Skeletal muscle satellite cell (primary cell): ENCODE measurements at regions not wholly inside any gene's neighbourhood (a gene's known extent, or its start where the extent isn't known, plus 50 kb on each side); places are given as distances from the start of the nearest gene placed in this dataset.

Experiments used
- H3K27me3 ChIP-seq: 2 replicates; pipeline ENCODE4 v1.7.0; 2013; ENCODE audit warnings: low read length; ENCODE audit not compliant: control insufficient read depth, insufficient read depth
- H3K36me3 ChIP-seq: 2 replicates; pipeline ENCODE4 v1.7.0; 2013; ENCODE audit warnings: mild to moderate bottlenecking, control low read depth, low read length; ENCODE audit not compliant: insufficient read depth
- H3K4me1 ChIP-seq: 2 replicates; pipeline ENCODE4 v1.7.0; 2013; ENCODE audit warnings: low read length; ENCODE audit not compliant: control insufficient read depth, insufficient read depth
- H3K4me2 ChIP-seq: 2 replicates; pipeline ENCODE4 v1.7.0; 2013; ENCODE audit warnings: mild to moderate bottlenecking, low read length
- H3K4me3 ChIP-seq: 2 replicates; pipeline ENCODE4 v1.7.0; 2013; ENCODE audit warnings: low read length
- H3K9ac ChIP-seq: 2 replicates; pipeline ENCODE4 v1.7.0; 2013; ENCODE audit warnings: mild to moderate bottlenecking, low read depth, low read length, moderate library complexity
- H3K9me3 ChIP-seq: replicated peaks from 2 replicates; pipeline ENCODE4 v1.7.0; 2013; ENCODE audit warnings: mild to moderate bottlenecking, control low read depth, low read length

- H3K36me3 ChIP-seq, result no peaks in the 10 kb centered on the region
- no peak overlapping the region for H3K4me3 ChIP-seq
- no peaks in the 10 kb centered on the region for H3K9me3 ChIP-seq
- H3K9ac ChIP-seq, result no peak overlapping the region
- H3K4me2 ChIP-seq, result no peak overlapping the region
- no peaks in the 10 kb centered on the region for H3K27me3 ChIP-seq
- H3K4me1 ChIP-seq, result no peaks in the 10 kb centered on the region
Observed at GRCh38 chr5:63727583-63727982, 234.7 kb downstream of the HTR1A start.

- H3K4me3 ChIP-seq, result no peak overlapping the region
- H3K9me3 ChIP-seq, result no peaks in the 10 kb centered on the region
- no peaks in the 10 kb centered on the region for H3K36me3 ChIP-seq
- no peaks in the 10 kb centered on the region for H3K27me3 ChIP-seq
- H3K4me1 ChIP-seq, result no peaks in the 10 kb centered on the region
- H3K4me2 ChIP-seq, result no peak overlapping the region
- no peak overlapping the region for H3K9ac ChIP-seq
Observed at GRCh38 chr5:63726496-63726895, 235.7 kb downstream of the HTR1A start.

DNA sequence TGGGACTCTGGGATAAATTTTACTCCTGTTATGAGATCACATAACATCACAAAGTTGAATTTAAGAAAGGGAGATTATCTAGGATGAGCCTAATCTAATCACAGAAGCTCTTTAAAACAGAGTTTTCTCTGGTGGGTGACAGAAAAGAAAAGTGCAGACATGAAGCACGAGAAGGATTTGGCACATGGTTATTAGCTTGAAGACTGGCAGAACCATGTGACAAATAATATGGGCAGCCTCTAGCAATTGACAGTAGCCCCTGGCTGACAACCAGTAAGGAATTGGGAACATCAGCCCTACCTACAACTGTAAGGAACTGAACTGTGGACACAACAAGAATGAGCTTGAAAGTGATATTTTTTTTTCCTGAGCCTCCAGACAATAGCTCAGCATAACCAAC, 243.1 kb downstream of the HTR1A start:
- Histone ChIP-seq H3K4me1 (no peaks in the 10 kb centered on the region), H3K36me3 (no peaks in the 10 kb centered on the region), H3K4me2 (no peak overlapping the region), H3K9me3 (no peaks in the 10 kb centered on the region), H3K27me3 (no peaks in the 10 kb centered on the region), H3K9ac (no peak overlapping the region), H3K4me3 (no peak overlapping the region)

DNA sequence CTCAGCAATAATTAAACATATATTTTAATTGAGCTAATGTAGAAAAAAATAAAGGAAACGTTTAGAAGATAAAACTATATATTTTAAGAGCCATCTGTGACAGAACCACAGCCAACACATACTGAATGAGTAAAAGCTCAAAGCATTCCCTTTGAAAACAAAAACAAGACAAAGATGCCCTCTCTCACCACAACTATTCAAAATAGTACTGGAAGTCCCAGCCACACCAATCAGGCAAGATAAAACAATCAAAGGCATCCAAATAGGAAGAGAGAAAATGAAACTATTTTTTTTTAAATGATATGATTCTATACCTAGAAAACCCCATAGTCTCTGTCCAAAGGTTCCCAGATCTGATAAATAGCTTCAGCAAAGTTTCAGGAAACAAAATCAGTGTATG, 262.0 kb downstream of the HTR1A start:
- no peaks in the 10 kb centered on the region for H3K36me3 ChIP-seq
- no peaks in the 10 kb centered on the region for H3K4me1 ChIP-seq
- no peaks in the 10 kb centered on the region for H3K27me3 ChIP-seq
- H3K9me3 ChIP-seq, result peaks cover 3% of the 10 kb centered on the region
- no peak overlapping the region for H3K9ac ChIP-seq
- no peak overlapping the region for H3K4me3 ChIP-seq
- H3K4me2 ChIP-seq, result no peak overlapping the region

- peaks cover 3% of the 10 kb centered on the region for H3K9me3 ChIP-seq
- H3K9ac ChIP-seq, result no peak overlapping the region
- no peaks in the 10 kb centered on the region for H3K4me1 ChIP-seq
- H3K4me2 ChIP-seq, result no peak overlapping the region
- no peaks in the 10 kb centered on the region for H3K27me3 ChIP-seq
- H3K4me3 ChIP-seq, result no peak overlapping the region
- H3K36me3 ChIP-seq, result no peaks in the 10 kb centered on the region
Observed at GRCh38 chr5:63697811-63698210, 264.4 kb downstream of the HTR1A start.

DNA sequence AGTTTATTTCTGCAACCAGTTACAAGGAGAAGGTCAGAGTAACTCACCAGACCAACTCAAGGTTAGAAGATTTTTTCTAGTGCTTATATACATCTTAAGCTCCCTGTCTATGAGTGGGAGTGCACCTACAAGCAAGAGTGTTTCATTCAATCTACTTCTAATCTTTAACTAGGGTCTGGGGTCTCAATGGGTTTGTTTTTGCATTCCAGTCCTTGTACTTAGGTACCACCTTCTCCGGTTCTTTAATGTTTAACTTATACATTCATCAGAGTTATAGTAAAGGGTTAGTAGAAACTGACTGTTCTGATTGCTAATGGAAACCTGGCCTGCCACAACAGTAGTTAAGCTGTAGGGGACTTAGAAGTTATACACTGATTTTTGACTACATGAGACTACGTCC, 271.7 kb downstream of the HTR1A start:
- Histone ChIP-seq H3K27me3 (no peaks in the 10 kb centered on the region), H3K9ac (no peak overlapping the region), H3K9me3 (no peaks in the 10 kb centered on the region), H3K4me1 (no peaks in the 10 kb centered on the region), H3K4me2 (no peak overlapping the region), H3K36me3 (no peaks in the 10 kb centered on the region), H3K4me3 (no peak overlapping the region)

GRCh38 chr5:63687854-63688516, 274.3 kb downstream of the HTR1A start:
- no peaks in the 10 kb centered on the region for H3K9me3 ChIP-seq
- no peaks in the 10 kb centered on the region for H3K36me3 ChIP-seq
- no peak overlapping the region for H3K4me3 ChIP-seq
- H3K4me1 ChIP-seq, result no peaks in the 10 kb centered on the region
- no peak overlapping the region for H3K9ac ChIP-seq
- H3K4me2 ChIP-seq, result no peak overlapping the region
- no peaks in the 10 kb centered on the region for H3K27me3 ChIP-seq

GRCh38 chr5:63686938-63687337, 275.3 kb downstream of the HTR1A start:
- Histone ChIP-seq H3K36me3 (no peaks in the 10 kb centered on the region), H3K4me3 (no peak overlapping the region), H3K27me3 (no peaks in the 10 kb centered on the region), H3K4me1 (no peaks in the 10 kb centered on the region), H3K9me3 (no peaks in the 10 kb centered on the region), H3K9ac (no peak overlapping the region), H3K4me2 (no peak overlapping the region)

DNA sequence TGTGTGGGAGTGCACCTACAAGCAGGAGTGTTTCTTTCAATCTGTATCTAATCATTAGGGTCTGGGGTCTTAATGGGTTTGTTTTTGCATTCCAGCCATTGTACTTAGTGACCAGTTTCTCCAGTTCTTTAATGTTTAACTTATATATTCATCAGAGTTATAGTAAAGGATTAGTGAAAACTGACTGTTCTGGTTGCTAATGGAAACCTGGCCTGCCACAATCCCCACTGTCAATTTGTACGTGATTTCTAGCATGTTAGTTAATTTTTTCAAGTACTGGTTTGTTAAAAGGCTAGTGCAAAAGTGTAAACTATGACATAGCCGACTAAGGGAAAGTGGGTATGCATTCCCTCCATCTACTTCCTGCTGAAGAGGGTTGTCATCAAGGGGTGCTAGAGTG, 276.1 kb downstream of the HTR1A start:
- Histone ChIP-seq H3K4me3 (no peak overlapping the region), H3K4me1 (no peaks in the 10 kb centered on the region), H3K27me3 (no peaks in the 10 kb centered on the region), H3K36me3 (no peaks in the 10 kb centered on the region), H3K9ac (no peak overlapping the region), H3K4me2 (no peak overlapping the region), H3K9me3 (no peaks in the 10 kb centered on the region)

- Histone ChIP-seq H3K4me2 (no peak overlapping the region), H3K27me3 (no peaks in the 10 kb centered on the region), H3K4me1 (no peaks in the 10 kb centered on the region), H3K4me3 (no peak overlapping the region), H3K9ac (no peak overlapping the region), H3K36me3 (no peaks in the 10 kb centered on the region), H3K9me3 (no peaks in the 10 kb centered on the region)
Observed at GRCh38 chr5:63685454-63685853, 276.8 kb downstream of the HTR1A start.

- no peaks in the 10 kb centered on the region for H3K36me3 ChIP-seq
- H3K4me3 ChIP-seq, result no peak overlapping the region
- H3K9ac ChIP-seq, result no peak overlapping the region
- no peaks in the 10 kb centered on the region for H3K27me3 ChIP-seq
- no peaks in the 10 kb centered on the region for H3K4me1 ChIP-seq
- no peak overlapping the region for H3K4me2 ChIP-seq
- no peaks in the 10 kb centered on the region for H3K9me3 ChIP-seq
Observed at GRCh38 chr5:63674881-63675280, 287.4 kb downstream of the HTR1A start.

DNA sequence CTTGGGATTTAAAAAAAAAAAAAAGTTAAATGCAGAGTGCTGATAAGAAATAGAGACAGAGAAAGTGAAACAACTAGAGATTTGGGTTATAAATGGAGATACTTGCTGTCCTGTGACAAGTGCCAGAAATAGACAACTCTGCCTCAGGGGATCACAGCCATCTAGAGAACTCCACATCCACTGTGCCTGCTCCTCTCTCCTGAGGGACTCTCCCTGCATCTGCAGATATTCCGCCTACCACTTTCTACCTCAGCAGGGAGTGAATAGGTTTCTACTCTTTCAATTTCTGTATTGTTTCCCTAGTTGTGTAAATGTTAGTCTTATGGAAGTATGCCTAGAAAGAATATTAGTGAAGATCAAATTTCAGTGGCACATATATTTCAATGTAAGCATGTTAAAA, 307.2 kb downstream of the HTR1A start:
- H3K4me3 ChIP-seq, result no peak overlapping the region
- H3K9ac ChIP-seq, result no peak overlapping the region
- H3K4me1 ChIP-seq, result no peaks in the 10 kb centered on the region
- H3K4me2 ChIP-seq, result no peak overlapping the region
- H3K36me3 ChIP-seq, result no peaks in the 10 kb centered on the region
- H3K27me3 ChIP-seq, result no peaks in the 10 kb centered on the region
- no peaks in the 10 kb centered on the region for H3K9me3 ChIP-seq
